HEK293 (cell line): ENCODE measurements at regions not wholly inside any gene's neighbourhood (a gene's known extent, or its start where the extent isn't known, plus 50 kb on each side); places are given as distances from the start of the nearest gene placed in this dataset.
"Not testable (repeated sequence)": the region's sequence is repeated elsewhere in the genome, so short reads cannot be mapped to it uniquely, and the experiment has no call there.

ENCODE experiments used
- CTCF ChIA-PET: fragments of 350-600 bp; formaldehyde crosslinking; extraction: SDS; loops from one replicate; lab custom pipeline; 2021; ENCODE audit warnings: antibody characterized with exemption; lab: Yijun Ruan, JAX
- POLR2A ChIA-PET: fragments of 300-600 bp; formaldehyde crosslinking; extraction: SDS; loops from one replicate; lab custom pipeline; 2020; ENCODE audit warnings: antibody characterized with exemption, inconsistent platforms; lab: Yijun Ruan, JAX
- H3K27ac ChIP-seq: fragments of 200-500 bp; sonication (Bioruptor generic); 2 replicates; pipeline ENCODE4 v1.5.1; 2014; ENCODE audit warnings: low read depth, low read length, control low read depth, inconsistent platforms; ENCODE audit errors: extremely low read depth
- H3K36me3 ChIP-seq, 2 experiments: fragments of 200-500 bp in 1 of 2; sonication (Bioruptor generic) in 1 of 2; 1 replicate in 1 of 2; 2 replicates in 1 of 2; pipeline ENCODE4 v1.5.1; 2014 to 2017; ENCODE audit warnings: inconsistent platforms in 2 of 2, low read length in 2 of 2; ENCODE audit not compliant: control insufficient read depth in 2 of 2, insufficient read depth in 1 of 2
- H3K4me1 ChIP-seq: fragments of 200-500 bp; sonication (Bioruptor generic); 2 replicates; pipeline ENCODE4 v1.5.1; 2014; ENCODE audit warnings: mild to moderate bottlenecking, low read length, inconsistent platforms; ENCODE audit not compliant: control insufficient read depth, insufficient read depth
- H3K4me3 ChIP-seq: 2 replicates; pipeline ENCODE4 v1.5.1; 2011; ENCODE audit warnings: low read depth, mild to moderate bottlenecking, control low read depth, low read length, moderate library complexity
- H3K9me3 ChIP-seq: fragments of 200-500 bp; sonication (Bioruptor generic); 2 replicates; pipeline ENCODE4 v1.5.1; 2014; ENCODE audit warnings: low read depth, low read length, inconsistent platforms; ENCODE audit not compliant: control insufficient read depth, insufficient read depth
- AEBP2 ChIP-seq: fragments of 450-650 bp; formaldehyde crosslinking; IDR thresholded peaks from 2 replicates; pipeline ENCODE4 v1.5.1; 2016; ENCODE audit warnings: missing biosample characterization, missing genetic modification characterization, borderline replicate concordance
- BCL11B ChIP-seq: fragments of 450-650 bp; formaldehyde crosslinking; IDR thresholded peaks from 2 replicates; pipeline ENCODE4 v1.5.1; 2016; ENCODE audit warnings: low read depth, missing biosample characterization, missing genetic modification characterization
- BCL6B ChIP-seq: fragments of 450-650 bp; formaldehyde crosslinking; IDR thresholded peaks from 2 replicates; pipeline ENCODE4 v1.5.1; 2017; ENCODE audit warnings: missing biosample characterization, missing genetic modification characterization
- FEZF1 ChIP-seq: fragments of 450-650 bp; formaldehyde crosslinking; IDR thresholded peaks from 2 replicates; pipeline ENCODE4 v1.5.1; 2016; ENCODE audit warnings: missing biosample characterization, missing genetic modification characterization
- HOXA7 ChIP-seq: sonication (generic); formaldehyde crosslinking; IDR thresholded peaks from 2 replicates; pipeline ENCODE4 v1.8.1; 2022; ENCODE audit warnings: missing genetic modification reagents, borderline replicate concordance
- SCRT2 ChIP-seq: fragments of 450-650 bp; formaldehyde crosslinking; IDR thresholded peaks from 2 replicates; pipeline ENCODE4 v1.5.1; 2016; ENCODE audit warnings: missing biosample characterization, missing genetic modification characterization
- TRIM28 ChIP-seq: IDR thresholded peaks from 2 replicates; pipeline ENCODE4 v1.6.1; 2011; ENCODE audit warnings: low read length, control low read depth, borderline replicate concordance
- WT1 ChIP-seq: fragments of 450-650 bp; formaldehyde crosslinking; IDR thresholded peaks from 2 replicates; pipeline ENCODE4 v1.5.1; 2016; ENCODE audit warnings: missing biosample characterization, missing genetic modification characterization
- YY1 ChIP-seq: fragments of 450-650 bp; formaldehyde crosslinking; IDR thresholded peaks from 2 replicates; pipeline ENCODE4 v1.5.1; 2018; ENCODE audit warnings: missing biosample characterization, missing genetic modification characterization
- ZEB2 ChIP-seq: fragments of 450-650 bp; formaldehyde crosslinking; IDR thresholded peaks from 2 replicates; pipeline ENCODE4 v1.5.1; 2016; ENCODE audit warnings: missing biosample characterization, missing genetic modification characterization
- ZNF121 ChIP-seq: fragments of 450-650 bp; formaldehyde crosslinking; IDR thresholded peaks from 2 replicates; pipeline ENCODE4 v1.5.1; 2016; ENCODE audit warnings: missing biosample characterization, missing genetic modification characterization
- ZNF16 ChIP-seq: fragments of 450-650 bp; formaldehyde crosslinking; IDR thresholded peaks from 2 replicates; pipeline ENCODE4 v1.5.1; 2016; ENCODE audit warnings: low read depth, missing biosample characterization, missing genetic modification characterization
- ZNF221 ChIP-seq: fragments of 450-650 bp; formaldehyde crosslinking; IDR thresholded peaks from 2 replicates; pipeline ENCODE4 v1.5.1; 2017; ENCODE audit warnings: missing biosample characterization, missing genetic modification characterization, borderline replicate concordance
- ZNF341 ChIP-seq: fragments of 450-650 bp; formaldehyde crosslinking; IDR thresholded peaks from 2 replicates; pipeline ENCODE4; 2016; ENCODE audit warnings: low read depth, missing biosample characterization, missing genetic modification characterization
- ZNF350 ChIP-seq: fragments of 450-650 bp; formaldehyde crosslinking; IDR thresholded peaks from 2 replicates; pipeline ENCODE4 v1.5.0; 2017; ENCODE audit warnings: missing biosample characterization, mild to moderate bottlenecking, missing genetic modification characterization
- ZNF404 ChIP-seq: fragments of 450-650 bp; formaldehyde crosslinking; IDR thresholded peaks from 2 replicates; pipeline ENCODE4 v1.5.1; 2017; ENCODE audit warnings: missing biosample characterization, missing genetic modification characterization
- ZNF488 ChIP-seq: fragments of 450-650 bp; formaldehyde crosslinking; IDR thresholded peaks from 2 replicates; pipeline ENCODE4 v1.5.1; 2016; ENCODE audit warnings: missing biosample characterization, missing genetic modification characterization
- ZNF529 ChIP-seq: fragments of 450-650 bp; formaldehyde crosslinking; IDR thresholded peaks from 2 replicates; pipeline ENCODE4 v1.5.1; 2017; ENCODE audit warnings: missing genetic modification characterization, missing biosample characterization; ENCODE audit not compliant: insufficient replicate concordance
- ZNF677 ChIP-seq: fragments of 450-650 bp; IDR thresholded peaks from 2 replicates; pipeline ENCODE4 v1.5.0; 2018; ENCODE audit warnings: missing biosample characterization, mild to moderate bottlenecking, missing genetic modification characterization, moderate library complexity
- ZNF791 ChIP-seq: fragments of 450-650 bp; formaldehyde crosslinking; IDR thresholded peaks from 2 replicates; pipeline ENCODE4 v1.5.1; 2016; ENCODE audit warnings: missing biosample characterization, missing genetic modification characterization
- TF ChIP-seq, protein P1 (sequence below): fragments of 450-650 bp; formaldehyde crosslinking; IDR thresholded peaks from 2 replicates; pipeline ENCODE4 v1.5.1; 2016; ENCODE audit warnings: missing biosample characterization, missing genetic modification characterization
- TF ChIP-seq, protein P2 (sequence below): fragments of 450-650 bp; formaldehyde crosslinking; IDR thresholded peaks from 2 replicates; pipeline ENCODE4 v1.5.1; 2017; ENCODE audit warnings: missing biosample characterization, missing genetic modification characterization
- TF ChIP-seq, protein P3 (sequence below): fragments of 450-650 bp; formaldehyde crosslinking; IDR thresholded peaks from 2 replicates; pipeline ENCODE4 v1.5.1; 2016; ENCODE audit warnings: missing biosample characterization, missing genetic modification characterization

- ChIA-PET CTCF (no interaction called here), POLR2A (no interaction called here)
- no peaks in the 10 kb centered on the region for H3K4me1 ChIP-seq
- no peak for TF ChIP-seq ZNF791 (tag by site-specific recombination)
- TF ChIP-seq ZNF404, result no peak
- TF ChIP-seq BCL11B (tag by site-specific recombination), result no peak
- no peak for TF ChIP-seq TRIM28
- no peak for TF ChIP-seq ZNF341
- no peak for TF ChIP-seq ZNF677 (tag by site-specific recombination)
- TF ChIP-seq, protein P1, sequence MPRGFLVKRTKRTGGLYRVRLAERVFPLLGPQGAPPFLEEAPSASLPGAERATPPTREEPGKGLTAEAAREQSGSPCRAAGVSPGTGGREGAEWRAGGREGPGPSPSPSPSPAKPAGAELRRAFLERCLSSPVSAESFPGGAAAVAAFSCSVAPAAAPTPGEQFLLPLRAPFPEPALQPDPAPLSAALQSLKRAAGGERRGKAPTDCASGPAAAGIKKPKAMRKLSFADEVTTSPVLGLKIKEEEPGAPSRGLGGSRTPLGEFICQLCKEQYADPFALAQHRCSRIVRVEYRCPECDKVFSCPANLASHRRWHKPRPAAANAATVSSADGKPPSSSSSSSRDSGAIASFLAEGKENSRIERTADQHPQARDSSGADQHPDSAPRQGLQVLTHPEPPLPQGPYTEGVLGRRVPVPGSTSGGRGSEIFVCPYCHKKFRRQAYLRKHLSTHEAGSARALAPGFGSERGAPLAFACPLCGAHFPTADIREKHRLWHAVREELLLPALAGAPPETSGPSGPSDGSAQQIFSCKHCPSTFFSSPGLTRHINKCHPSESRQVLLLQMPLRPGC (tag by site-specific recombination), result no peak
- no peak overlapping the region for H3K4me3 ChIP-seq
- H3K9me3 ChIP-seq, result no peaks in the 10 kb centered on the region
- H3K36me3 ChIP-seq, result no peaks in the 10 kb centered on the region
- no peak overlapping the region for H3K27ac ChIP-seq
Measured at GRCh38 chr3:110352841-110353604, 718.6 kb upstream of the NECTIN3 start.

GRCh38 chr3:110362751-110363150, 708.9 kb upstream of the NECTIN3 start:
- CTCF ChIA-PET, result no interaction called here
- H3K9me3 ChIP-seq, result no peaks in the 10 kb centered on the region
- no peaks in the 10 kb centered on the region for H3K36me3 ChIP-seq
- H3K4me3 ChIP-seq, result no peak overlapping the region
- no peaks in the 10 kb centered on the region for H3K4me1 ChIP-seq
- TF ChIP-seq ZNF350 (tag by site-specific recombination) (no peak), YY1 (tag by site-specific recombination) (no peak), WT1 (tag by site-specific recombination) (no peak), ZNF121 (tag by site-specific recombination) (no peak), HOXA7 (CRISPR knock-in tag) (no peak), SCRT2 (tag by site-specific recombination) (no peak), AEBP2 (tag by site-specific recombination) (no peak), ZNF529 (tag by site-specific recombination) (no peak), FEZF1 (tag by site-specific recombination) (no peak), ZEB2 (tag by site-specific recombination) (no peak), ZNF488 (no peak), BCL6B (tag by site-specific recombination) (no peak), ZNF16 (tag by site-specific recombination) (no peak), ZNF221 (tag by site-specific recombination) (no peak)
- TF ChIP-seq, protein P2, sequence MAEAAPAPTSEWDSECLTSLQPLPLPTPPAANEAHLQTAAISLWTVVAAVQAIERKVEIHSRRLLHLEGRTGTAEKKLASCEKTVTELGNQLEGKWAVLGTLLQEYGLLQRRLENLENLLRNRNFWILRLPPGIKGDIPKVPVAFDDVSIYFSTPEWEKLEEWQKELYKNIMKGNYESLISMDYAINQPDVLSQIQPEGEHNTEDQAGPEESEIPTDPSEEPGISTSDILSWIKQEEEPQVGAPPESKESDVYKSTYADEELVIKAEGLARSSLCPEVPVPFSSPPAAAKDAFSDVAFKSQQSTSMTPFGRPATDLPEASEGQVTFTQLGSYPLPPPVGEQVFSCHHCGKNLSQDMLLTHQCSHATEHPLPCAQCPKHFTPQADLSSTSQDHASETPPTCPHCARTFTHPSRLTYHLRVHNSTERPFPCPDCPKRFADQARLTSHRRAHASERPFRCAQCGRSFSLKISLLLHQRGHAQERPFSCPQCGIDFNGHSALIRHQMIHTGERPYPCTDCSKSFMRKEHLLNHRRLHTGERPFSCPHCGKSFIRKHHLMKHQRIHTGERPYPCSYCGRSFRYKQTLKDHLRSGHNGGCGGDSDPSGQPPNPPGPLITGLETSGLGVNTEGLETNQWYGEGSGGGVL (tag by site-specific recombination), result no peak
- TF ChIP-seq, protein P3, sequence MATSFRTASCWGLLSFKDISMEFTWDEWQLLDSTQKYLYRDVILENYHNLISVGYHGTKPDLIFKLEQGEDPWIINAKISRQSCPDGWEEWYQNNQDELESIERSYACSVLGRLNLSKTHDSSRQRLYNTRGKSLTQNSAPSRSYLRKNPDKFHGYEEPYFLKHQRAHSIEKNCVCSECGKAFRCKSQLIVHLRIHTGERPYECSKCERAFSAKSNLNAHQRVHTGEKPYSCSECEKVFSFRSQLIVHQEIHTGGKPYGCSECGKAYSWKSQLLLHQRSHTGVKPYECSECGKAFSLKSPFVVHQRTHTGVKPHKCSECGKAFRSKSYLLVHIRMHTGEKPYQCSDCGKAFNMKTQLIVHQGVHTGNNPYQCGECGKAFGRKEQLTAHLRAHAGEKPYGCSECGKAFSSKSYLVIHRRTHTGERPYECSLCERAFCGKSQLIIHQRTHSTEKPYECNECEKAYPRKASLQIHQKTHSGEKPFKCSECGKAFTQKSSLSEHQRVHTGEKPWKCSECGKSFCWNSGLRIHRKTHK (tag by site-specific recombination), result no peak
- POLR2A ChIA-PET, result no interaction called here
- no peak overlapping the region for H3K27ac ChIP-seq

- POLR2A ChIA-PET, H3K4me1 ChIP-seq, H3K9me3 ChIP-seq, CTCF ChIA-PET, H3K27ac ChIP-seq, H3K36me3 ChIP-seq, H3K4me3 ChIP-seq: not testable (repeated sequence)
Measured at GRCh38 chr3:110367289-110367688, 704.3 kb upstream of the NECTIN3 start.
